Stomach smooth muscle (tissue), 2 donors: ENCODE measurements at regions not wholly inside any gene's neighbourhood (a gene's known extent, or its start where the extent isn't known, plus 50 kb on each side); places are given as distances from the start of the nearest gene placed in this dataset.

Source experiments
- H3K27ac ChIP-seq: one replicate; pipeline ENCODE4 v1.7.0; 2013; ENCODE audit warnings: mild to moderate bottlenecking, low read length, inconsistent platforms
- H3K27me3 ChIP-seq, 2 donors: one replicate each; pipeline ENCODE4 v1.7.0; 2013; ENCODE audit warnings: low read length in 2 of 2; ENCODE audit not compliant: insufficient read depth in 2 of 2, control insufficient read depth in 1 of 2
- H3K36me3 ChIP-seq, 2 donors: one replicate each; pipeline ENCODE4 v1.7.0; 2013; ENCODE audit warnings: low read length in 2 of 2; ENCODE audit not compliant: control insufficient read depth in 2 of 2, insufficient read depth in 2 of 2
- H3K4me1 ChIP-seq: one replicate; pipeline ENCODE4 v1.7.0; 2013; ENCODE audit warnings: low read length; ENCODE audit not compliant: control insufficient read depth, insufficient read depth
- H3K4me3 ChIP-seq, 2 donors: one replicate each; pipeline ENCODE4 v1.7.0; 2013; ENCODE audit warnings: low read length in 2 of 2
- H3K9ac ChIP-seq, 2 donors: one replicate each; pipeline ENCODE4 v1.7.0; 2013; ENCODE audit warnings: low read length in 2 of 2, mild to moderate bottlenecking in 1 of 2
- H3K9me3 ChIP-seq, 2 donors: one replicate each; pipeline ENCODE4 v1.7.0; 2013; ENCODE audit warnings: low read length in 2 of 2; ENCODE audit not compliant: control insufficient read depth in 2 of 2
- donor health status: healthy.
- donor health status: Pancreatic carcinoma.

DNA sequence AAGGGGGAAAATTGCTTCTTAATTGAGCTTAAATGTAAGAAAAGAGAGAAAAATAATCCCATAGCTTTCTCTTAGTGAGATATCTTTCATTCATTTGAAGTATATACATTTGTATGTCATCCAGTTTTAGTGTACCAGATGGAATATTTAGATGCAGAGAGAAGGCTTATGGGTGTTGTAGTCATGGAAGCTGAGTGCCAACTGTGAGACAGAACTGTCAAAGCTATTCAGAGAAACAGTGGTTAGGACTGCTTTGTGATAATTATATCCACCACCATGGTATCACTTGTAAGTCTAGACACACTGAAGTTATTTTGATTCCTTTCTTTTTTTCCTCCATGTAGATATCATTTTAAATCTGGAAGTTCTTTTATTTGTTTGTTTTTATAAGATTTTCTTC lies 524.3 kb upstream of the EPHA7 start:
- no peak overlapping the region for H3K27ac ChIP-seq
- H3K4me1 ChIP-seq, result no peaks in the 10 kb centered on the region
- H3K4me3 ChIP-seq, result no peak overlapping the region
- H3K9ac ChIP-seq, result no peak overlapping the region
- no peaks in the 10 kb centered on the region for H3K9me3 ChIP-seq
- no peaks in the 10 kb centered on the region for H3K36me3 ChIP-seq
- no peaks in the 10 kb centered on the region for H3K27me3 ChIP-seq

DNA sequence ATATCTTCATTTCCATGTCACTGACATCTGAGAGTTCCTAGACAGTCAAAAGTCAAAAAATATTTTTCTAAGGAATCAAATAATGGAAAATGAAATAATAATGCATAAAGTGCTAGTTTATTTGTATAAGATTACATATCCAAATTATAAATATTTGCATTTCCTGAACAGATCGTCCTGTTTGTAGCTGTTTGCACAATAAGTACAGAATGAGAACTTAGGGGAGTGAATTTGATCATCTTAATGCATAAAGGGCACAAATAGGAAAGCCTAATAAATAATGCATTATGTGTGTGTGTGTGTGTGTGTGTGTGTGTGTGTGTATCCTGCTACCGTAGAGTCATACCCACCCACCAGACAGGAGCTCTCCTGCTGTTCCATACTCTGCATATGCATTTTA lies 521.0 kb upstream of the EPHA7 start:
- Histone ChIP-seq H3K27me3 (no peaks in the 10 kb centered on the region), H3K36me3 (no peaks in the 10 kb centered on the region), H3K4me3 (no peak overlapping the region), H3K9ac (no peak overlapping the region), H3K27ac (no peak overlapping the region), H3K9me3 (no peaks in the 10 kb centered on the region), H3K4me1 (no peaks in the 10 kb centered on the region)

DNA sequence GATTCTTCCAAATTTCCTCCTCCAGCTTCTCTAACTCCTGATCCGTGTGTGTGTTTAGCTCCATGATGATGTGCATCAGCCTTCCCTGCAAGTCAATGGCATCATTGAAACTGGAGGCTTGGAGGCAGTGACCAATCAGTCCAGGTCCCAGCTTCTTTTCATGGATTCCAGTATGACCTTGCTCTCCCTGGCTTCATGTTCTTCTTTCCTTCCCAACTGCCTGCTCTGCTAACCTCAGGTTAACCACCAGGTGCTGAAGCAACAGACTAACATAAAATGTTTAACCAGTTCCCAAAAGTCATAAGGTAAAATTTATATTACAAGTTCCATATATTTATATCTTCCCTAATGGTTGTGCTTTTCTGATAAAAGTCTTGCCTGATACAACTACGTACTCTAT lies 512.8 kb upstream of the EPHA7 start:
- Histone ChIP-seq H3K4me1 (no peaks in the 10 kb centered on the region), H3K27ac (no peak overlapping the region), H3K9ac (no peak overlapping the region), H3K4me3 (no peak overlapping the region), H3K9me3 (no peaks in the 10 kb centered on the region), H3K27me3 (no peaks in the 10 kb centered on the region), H3K36me3 (no peaks in the 10 kb centered on the region)

DNA sequence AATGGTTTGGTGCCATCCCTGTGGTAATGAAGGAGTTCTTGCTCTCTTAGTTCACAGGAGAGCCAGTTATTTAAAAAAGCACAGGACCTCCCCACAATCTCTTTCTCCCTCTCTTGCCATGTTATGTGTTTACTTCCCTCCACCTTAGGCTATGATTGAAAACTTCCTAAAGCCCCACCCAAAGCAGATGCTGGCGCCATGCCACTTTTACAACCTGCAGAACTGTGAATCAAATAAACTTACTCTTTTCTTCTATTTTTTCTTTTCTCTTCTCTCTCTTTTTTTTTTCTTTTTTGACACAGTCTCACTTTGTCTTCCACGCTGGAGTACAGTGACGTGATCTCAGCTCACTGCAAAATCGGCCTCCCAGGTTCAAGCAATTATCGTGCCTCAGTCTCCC lies 508.4 kb upstream of the EPHA7 start:
- Histone ChIP-seq H3K4me3 (peak overlapping the region in 1 of 2 donors; percentile 36), H3K36me3 (no peaks in the 10 kb centered on the region), H3K9ac (no peak overlapping the region), H3K4me1 (no peaks in the 10 kb centered on the region), H3K27ac (no peak overlapping the region), H3K9me3 (no peaks in the 10 kb centered on the region), H3K27me3 (no peaks in the 10 kb centered on the region)

DNA sequence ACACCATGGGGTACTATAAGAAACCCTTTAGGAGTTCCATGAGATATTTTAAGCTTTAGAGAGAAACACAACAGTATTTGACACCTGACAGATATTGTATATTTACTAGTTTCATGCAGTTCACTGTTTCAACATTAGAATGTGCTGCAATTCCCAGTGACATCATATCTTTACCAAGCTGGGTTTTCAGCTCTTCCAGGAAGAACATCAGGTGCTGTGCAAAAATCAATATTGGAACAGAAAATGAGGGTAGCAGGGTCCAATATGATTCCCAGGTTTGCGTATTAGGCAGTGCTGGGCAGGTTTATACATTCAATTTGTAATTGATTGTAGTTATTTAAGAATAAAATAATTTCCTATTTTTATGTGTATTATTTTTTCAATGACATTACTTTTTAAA lies 500.0 kb upstream of the EPHA7 start:
- Histone ChIP-seq H3K4me3 (no peak overlapping the region), H3K36me3 (no peaks in the 10 kb centered on the region), H3K27ac (no peak overlapping the region), H3K9ac (no peak overlapping the region), H3K27me3 (no peaks in the 10 kb centered on the region), H3K4me1 (no peaks in the 10 kb centered on the region), H3K9me3 (no peaks in the 10 kb centered on the region)

DNA sequence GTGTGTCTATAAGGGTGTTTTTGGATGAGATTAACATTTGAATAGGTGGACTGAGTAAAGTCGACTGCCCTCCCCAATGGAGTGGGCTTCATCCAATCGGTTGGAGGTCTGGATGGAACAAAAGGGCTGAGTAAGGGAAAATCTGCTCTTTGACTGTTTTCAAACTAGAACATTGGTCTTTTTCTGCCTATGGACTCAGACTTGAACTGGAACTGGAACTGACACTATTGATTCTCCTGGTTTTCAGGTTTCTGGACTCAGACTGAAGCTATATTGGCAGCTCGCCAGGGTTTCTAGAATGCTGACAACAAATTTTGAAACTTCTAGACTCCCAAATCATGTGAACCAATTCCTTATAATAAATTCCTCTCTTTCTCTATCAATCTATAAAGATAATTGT lies 498.9 kb upstream of the EPHA7 start:
- H3K4me1 ChIP-seq, result no peaks in the 10 kb centered on the region
- no peak overlapping the region for H3K4me3 ChIP-seq
- no peaks in the 10 kb centered on the region for H3K27me3 ChIP-seq
- H3K36me3 ChIP-seq, result no peaks in the 10 kb centered on the region
- no peak overlapping the region for H3K9ac ChIP-seq
- no peaks in the 10 kb centered on the region for H3K9me3 ChIP-seq
- no peak overlapping the region for H3K27ac ChIP-seq

DNA sequence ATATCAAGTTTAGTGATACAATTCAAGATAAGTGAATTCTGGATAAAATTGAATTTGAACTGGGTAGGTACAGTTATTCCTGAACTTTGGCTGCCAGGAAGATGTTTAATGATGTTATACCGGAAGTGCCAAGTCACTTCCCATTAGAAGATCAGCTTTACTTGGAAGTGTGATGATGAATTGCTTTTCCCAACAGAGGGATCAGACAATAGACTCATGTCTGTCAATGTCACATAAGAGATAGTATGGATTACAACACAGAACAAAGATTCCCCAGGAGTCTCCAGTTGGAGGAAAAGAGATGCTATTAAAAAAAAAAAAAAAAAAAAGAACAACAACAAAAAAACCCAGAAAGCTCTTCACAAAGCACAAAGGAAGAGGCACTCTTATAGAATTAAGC lies 497.9 kb upstream of the EPHA7 start:
- H3K36me3 ChIP-seq, result no peaks in the 10 kb centered on the region
- no peaks in the 10 kb centered on the region for H3K27me3 ChIP-seq
- no peak overlapping the region for H3K4me3 ChIP-seq
- no peaks in the 10 kb centered on the region for H3K4me1 ChIP-seq
- H3K9me3 ChIP-seq, result no peaks in the 10 kb centered on the region
- no peak overlapping the region for H3K9ac ChIP-seq
- H3K27ac ChIP-seq, result no peak overlapping the region

DNA sequence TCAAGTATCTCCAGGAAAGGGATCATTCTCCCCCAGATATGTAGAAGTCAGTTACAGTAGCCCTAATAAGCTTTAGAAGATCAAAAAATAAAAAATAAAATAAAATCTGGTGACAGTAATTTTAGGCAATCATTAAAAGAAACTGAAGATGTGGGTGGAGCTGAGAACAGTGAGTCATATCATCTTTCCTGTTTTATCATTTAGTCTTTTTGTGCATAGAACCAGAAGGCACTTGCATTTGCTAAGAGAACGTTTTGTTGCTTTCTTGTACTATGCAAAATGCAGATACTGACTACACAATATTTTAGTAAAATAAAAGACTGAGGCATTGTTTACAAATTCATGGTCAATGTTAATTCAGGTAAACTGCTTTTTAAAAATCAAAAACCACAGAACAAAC lies 497.4 kb upstream of the EPHA7 start:
- H3K27ac ChIP-seq, result no peak overlapping the region
- no peak overlapping the region for H3K9ac ChIP-seq
- no peaks in the 10 kb centered on the region for H3K9me3 ChIP-seq

DNA sequence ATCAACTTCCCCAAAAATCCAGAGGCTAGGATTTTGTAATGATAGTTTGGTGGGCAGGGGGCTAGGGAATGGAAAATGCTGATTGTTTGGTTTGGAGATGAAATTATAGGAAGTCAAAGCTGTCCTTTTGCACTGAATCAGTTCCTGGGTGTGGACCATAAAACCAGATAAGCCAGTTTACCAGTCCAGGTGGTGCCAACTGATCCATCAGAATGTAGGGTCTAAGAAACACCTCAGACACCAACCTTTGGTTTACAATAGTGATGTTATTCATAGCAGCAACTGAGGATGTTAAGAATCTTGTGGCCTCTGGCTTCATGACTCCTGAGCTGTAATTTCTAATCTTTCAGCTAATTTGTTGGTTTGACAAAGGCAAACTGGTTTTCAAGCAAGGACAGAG lies 496.6 kb upstream of the EPHA7 start:
- Histone ChIP-seq H3K27me3 (no peaks in the 10 kb centered on the region), H3K27ac (no peak overlapping the region), H3K9me3 (no peaks in the 10 kb centered on the region), H3K9ac (no peak overlapping the region), H3K4me1 (no peaks in the 10 kb centered on the region), H3K4me3 (no peak overlapping the region), H3K36me3 (no peaks in the 10 kb centered on the region)

More for the DNA sequence above, 497.4 kb upstream of the EPHA7 start:
- Histone ChIP-seq H3K27me3 (no peaks in the 10 kb centered on the region), H3K4me3 (no peak overlapping the region), H3K36me3 (no peaks in the 10 kb centered on the region), H3K4me1 (no peaks in the 10 kb centered on the region)

DNA sequence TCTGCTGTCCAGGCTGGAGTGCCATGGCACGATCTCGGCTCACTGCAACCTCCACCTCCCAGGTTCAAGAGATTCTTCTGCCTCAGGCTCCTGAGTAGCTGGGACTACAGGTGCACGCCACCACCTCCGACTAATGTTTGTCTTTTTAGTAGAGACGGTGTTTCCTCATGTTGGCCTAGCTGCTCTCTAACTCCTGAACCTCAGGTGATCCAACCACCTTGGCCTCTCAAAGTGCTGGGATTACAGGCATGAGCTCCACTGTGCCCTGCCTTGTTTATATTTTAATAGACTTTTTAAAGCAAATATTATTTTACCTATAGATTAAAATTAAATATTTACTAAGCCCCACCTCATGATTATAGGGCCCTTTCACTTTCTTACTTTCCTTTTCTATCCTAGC lies 483.2 kb upstream of the EPHA7 start:
- H3K4me1 ChIP-seq, result no peaks in the 10 kb centered on the region
- H3K27ac ChIP-seq, result no peak overlapping the region
- no peak overlapping the region for H3K9ac ChIP-seq
- H3K27me3 ChIP-seq, result no peaks in the 10 kb centered on the region
- H3K9me3 ChIP-seq, result no peaks in the 10 kb centered on the region
- no peaks in the 10 kb centered on the region for H3K36me3 ChIP-seq
- no peak overlapping the region for H3K4me3 ChIP-seq

DNA sequence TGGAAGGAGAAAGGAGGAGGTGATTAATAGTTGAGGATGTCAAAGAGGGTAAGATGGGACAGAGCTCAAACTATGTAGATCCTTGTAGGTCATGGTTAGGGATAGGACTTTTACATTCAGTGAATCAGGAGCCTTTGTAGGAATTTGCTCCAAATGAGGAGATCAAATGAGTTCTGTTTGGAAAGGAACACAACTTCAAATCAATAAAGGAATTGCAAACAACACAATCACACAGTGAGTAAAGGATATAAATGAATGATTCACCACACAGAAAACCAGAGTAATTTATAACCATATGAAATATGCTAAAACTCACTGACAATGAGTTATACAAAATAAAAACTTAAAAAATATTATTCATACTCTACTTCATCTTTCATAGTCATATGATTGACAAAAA lies 480.8 kb upstream of the EPHA7 start:
- Histone ChIP-seq H3K27ac (no peak overlapping the region), H3K4me3 (no peak overlapping the region), H3K9me3 (no peaks in the 10 kb centered on the region), H3K4me1 (no peaks in the 10 kb centered on the region), H3K27me3 (no peaks in the 10 kb centered on the region), H3K36me3 (no peaks in the 10 kb centered on the region), H3K9ac (no peak overlapping the region)

DNA sequence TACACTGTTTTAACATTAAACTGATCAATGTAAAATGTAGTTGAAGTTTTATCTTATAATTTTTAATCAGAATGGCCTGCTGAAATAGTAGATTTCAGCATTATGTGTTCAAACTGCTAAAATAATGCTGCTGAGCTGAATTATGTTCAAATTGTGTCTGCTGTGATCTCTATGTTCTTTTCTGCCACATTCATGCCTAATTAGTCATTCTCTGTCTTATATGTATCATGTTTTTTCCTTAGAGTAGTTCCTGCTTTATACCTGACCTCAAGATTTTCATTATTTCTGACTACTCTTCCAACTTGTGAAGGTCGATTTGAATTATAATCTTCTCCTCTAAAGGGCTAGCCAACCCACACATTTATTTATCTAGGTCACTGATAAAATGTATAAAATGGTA lies 476.7 kb upstream of the EPHA7 start:
- Histone ChIP-seq H3K27ac (no peak overlapping the region), H3K9ac (no peak overlapping the region), H3K4me3 (no peak overlapping the region), H3K36me3 (no peaks in the 10 kb centered on the region), H3K9me3 (no peaks in the 10 kb centered on the region), H3K4me1 (no peaks in the 10 kb centered on the region), H3K27me3 (no peaks in the 10 kb centered on the region)
